ENCODE measurements at regions not wholly inside any gene's neighbourhood (a gene's known extent, or its start where the extent isn't known, plus 50 kb on each side); places are given as distances from the start of the nearest gene placed in this dataset.

DNA sequence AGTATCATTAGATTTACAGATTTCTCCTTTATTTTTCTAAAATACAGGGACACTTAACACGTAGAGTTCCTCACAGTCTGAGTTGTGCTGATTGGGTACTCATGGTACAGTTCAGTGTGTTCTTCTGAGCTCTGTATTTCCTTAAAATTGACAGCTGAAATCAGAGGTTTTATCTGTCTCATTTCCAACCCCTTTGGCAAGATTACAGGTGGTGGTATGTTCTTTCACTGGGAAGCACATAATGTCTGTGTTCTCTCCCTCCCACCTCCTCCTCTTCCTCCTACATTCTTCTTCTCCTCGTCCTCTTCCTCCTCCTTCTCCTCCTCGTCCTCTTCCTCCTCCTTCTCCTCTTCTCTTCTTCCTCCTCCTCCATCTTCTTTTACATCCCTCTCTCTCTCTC lies 99.5 kb upstream of the EEPD1 start:
- WGBS (ENCODE audit: insufficient coverage, low coverage, missing lambda C conversion rate) = 0% methylated on average over 3 of the region's 3 CpGs
- intact Hi-C loops (cut with micrococcal nuclease) = no loop called here
- no peak overlapping the region for H3K4me2 ChIP-seq (ENCODE audit: insufficient read depth, low read length)
- H3K9me1 ChIP-seq (ENCODE audit: control insufficient read depth, insufficient read depth, low read length) = no peaks in the 10 kb centered on the region
- ChIA-PET POLR2A (interaction anchor here (0.8 to 1.4 kb wide), 2 partner anchors 12 to 38 kb away, joined by 3 read pairs; no protein-coding TSS in a partner anchor), CTCF (ENCODE audit: low intra/inter-chr PET ratio) (interaction anchor here (0.5 kb wide), 1 partner anchor 1159 kb away, joined by 3 read pairs; no protein-coding TSS in a partner anchor)
- no peak for ATAC-seq
- no peak overlapping the region for H2AFZ ChIP-seq (ENCODE audit: low read depth, low read length)
- no peaks in the 10 kb centered on the region for H3K79me2 ChIP-seq (ENCODE audit: control insufficient read depth, insufficient read depth, low read length)
- no peaks in the 10 kb centered on the region for H3K4me1 ChIP-seq (replicated peaks in 1 of 2; ENCODE audit: control insufficient read depth in 2 of 2, insufficient read depth in 2 of 2, low read length in 2 of 2)
- DNase-seq (ENCODE audit: extremely low read depth in 1 of 4, low spot score in 3 of 4) = no peak
- H3K9ac ChIP-seq (ENCODE audit: insufficient read depth in 1 of 2, low read depth in 2 of 2, low read length in 2 of 2) = no peak overlapping the region
- no peaks in the 10 kb centered on the region for H3K9me3 ChIP-seq (replicated peaks; ENCODE audit: control insufficient read depth, insufficient read depth, low read depth, low read length)
- FAIRE-seq = no peak
- no peaks in the 10 kb centered on the region for H4K20me1 ChIP-seq (replicated peaks; ENCODE audit: control insufficient read depth, insufficient read depth, low read length)
- no TSS peak for BruUV-seq (replicated peaks)
- H3K27me3 ChIP-seq (ENCODE audit: control insufficient read depth in 2 of 2, insufficient read depth in 2 of 2, low read length in 2 of 2) = peaks cover 8 to 36% of the 10 kb centered on the region in 2 experiments; a peak in 3 of 5 replicates
- H3K4me3 ChIP-seq = no peak overlapping the region
- in situ Hi-C loops (cut with MboI) = no loop called here
- no peaks in the 10 kb centered on the region for H3K36me3 ChIP-seq (ENCODE audit: control insufficient read depth, insufficient read depth, low read length)
- H3K27ac ChIP-seq (ENCODE audit: extremely low read depth, low read depth, low read length) = no peak overlapping the region
- TF ChIP-seq CBX1 (IDR thresholded peaks at IDR 0.05; ENCODE audit: low read depth) = no peak
- TF ChIP-seq, protein P1, sequence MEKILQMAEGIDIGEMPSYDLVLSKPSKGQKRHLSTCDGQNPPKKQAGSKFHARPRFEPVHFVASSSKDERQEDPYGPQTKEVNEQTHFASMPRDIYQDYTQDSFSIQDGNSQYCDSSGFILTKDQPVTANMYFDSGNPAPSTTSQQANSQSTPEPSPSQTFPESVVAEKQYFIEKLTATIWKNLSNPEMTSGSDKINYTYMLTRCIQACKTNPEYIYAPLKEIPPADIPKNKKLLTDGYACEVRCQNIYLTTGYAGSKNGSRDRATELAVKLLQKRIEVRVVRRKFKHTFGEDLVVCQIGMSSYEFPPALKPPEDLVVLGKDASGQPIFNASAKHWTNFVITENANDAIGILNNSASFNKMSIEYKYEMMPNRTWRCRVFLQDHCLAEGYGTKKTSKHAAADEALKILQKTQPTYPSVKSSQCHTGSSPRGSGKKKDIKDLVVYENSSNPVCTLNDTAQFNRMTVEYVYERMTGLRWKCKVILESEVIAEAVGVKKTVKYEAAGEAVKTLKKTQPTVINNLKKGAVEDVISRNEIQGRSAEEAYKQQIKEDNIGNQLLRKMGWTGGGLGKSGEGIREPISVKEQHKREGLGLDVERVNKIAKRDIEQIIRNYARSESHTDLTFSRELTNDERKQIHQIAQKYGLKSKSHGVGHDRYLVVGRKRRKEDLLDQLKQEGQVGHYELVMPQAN (IDR thresholded peaks at IDR 0.05; ENCODE audit: borderline replicate concordance) = no peak
- no peak for TF ChIP-seq ZNF197 (CRISPR knock-in tag; IDR thresholded peaks at IDR 0.05; ENCODE audit: low read depth)
- no peak for TF ChIP-seq EZH2 (IDR thresholded peaks at IDR 0.05; ENCODE audit: borderline replicate concordance, low read depth, low read length)
- no peak for TF ChIP-seq ZBTB7A (IDR thresholded peaks at IDR 0.05; ENCODE audit: borderline replicate concordance, control insufficient read depth, low read depth, low read length)
- no peak for TF ChIP-seq POLR2AphosphoS2 (IDR thresholded peaks at IDR 0.05; ENCODE audit: low read length)
- TF ChIP-seq ZSCAN29 (IDR thresholded peaks at IDR 0.05) = no peak
- TF ChIP-seq GTF2E2 (tag; IDR thresholded peaks at IDR 0.05) = no peak
- no peak for TF ChIP-seq SRSF9 (IDR thresholded peaks at IDR 0.05; ENCODE audit: borderline replicate concordance, low read depth, low read length)
- TF ChIP-seq, protein P2, sequence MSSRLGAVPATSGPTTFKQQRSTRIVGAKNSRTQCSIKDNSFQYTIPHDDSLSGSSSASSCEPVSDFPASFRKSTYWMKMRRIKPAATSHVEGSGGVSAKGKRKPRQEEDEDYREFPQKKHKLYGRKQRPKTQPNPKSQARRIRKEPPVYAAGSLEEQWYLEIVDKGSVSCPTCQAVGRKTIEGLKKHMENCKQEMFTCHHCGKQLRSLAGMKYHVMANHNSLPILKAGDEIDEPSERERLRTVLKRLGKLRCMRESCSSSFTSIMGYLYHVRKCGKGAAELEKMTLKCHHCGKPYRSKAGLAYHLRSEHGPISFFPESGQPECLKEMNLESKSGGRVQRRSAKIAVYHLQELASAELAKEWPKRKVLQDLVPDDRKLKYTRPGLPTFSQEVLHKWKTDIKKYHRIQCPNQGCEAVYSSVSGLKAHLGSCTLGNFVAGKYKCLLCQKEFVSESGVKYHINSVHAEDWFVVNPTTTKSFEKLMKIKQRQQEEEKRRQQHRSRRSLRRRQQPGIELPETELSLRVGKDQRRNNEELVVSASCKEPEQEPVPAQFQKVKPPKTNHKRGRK (tag; IDR thresholded peaks at IDR 0.05) = no peak
- no peak for TF ChIP-seq ZNF140 (CRISPR knock-in tag; IDR thresholded peaks at IDR 0.05)
- TF ChIP-seq, protein P3, sequence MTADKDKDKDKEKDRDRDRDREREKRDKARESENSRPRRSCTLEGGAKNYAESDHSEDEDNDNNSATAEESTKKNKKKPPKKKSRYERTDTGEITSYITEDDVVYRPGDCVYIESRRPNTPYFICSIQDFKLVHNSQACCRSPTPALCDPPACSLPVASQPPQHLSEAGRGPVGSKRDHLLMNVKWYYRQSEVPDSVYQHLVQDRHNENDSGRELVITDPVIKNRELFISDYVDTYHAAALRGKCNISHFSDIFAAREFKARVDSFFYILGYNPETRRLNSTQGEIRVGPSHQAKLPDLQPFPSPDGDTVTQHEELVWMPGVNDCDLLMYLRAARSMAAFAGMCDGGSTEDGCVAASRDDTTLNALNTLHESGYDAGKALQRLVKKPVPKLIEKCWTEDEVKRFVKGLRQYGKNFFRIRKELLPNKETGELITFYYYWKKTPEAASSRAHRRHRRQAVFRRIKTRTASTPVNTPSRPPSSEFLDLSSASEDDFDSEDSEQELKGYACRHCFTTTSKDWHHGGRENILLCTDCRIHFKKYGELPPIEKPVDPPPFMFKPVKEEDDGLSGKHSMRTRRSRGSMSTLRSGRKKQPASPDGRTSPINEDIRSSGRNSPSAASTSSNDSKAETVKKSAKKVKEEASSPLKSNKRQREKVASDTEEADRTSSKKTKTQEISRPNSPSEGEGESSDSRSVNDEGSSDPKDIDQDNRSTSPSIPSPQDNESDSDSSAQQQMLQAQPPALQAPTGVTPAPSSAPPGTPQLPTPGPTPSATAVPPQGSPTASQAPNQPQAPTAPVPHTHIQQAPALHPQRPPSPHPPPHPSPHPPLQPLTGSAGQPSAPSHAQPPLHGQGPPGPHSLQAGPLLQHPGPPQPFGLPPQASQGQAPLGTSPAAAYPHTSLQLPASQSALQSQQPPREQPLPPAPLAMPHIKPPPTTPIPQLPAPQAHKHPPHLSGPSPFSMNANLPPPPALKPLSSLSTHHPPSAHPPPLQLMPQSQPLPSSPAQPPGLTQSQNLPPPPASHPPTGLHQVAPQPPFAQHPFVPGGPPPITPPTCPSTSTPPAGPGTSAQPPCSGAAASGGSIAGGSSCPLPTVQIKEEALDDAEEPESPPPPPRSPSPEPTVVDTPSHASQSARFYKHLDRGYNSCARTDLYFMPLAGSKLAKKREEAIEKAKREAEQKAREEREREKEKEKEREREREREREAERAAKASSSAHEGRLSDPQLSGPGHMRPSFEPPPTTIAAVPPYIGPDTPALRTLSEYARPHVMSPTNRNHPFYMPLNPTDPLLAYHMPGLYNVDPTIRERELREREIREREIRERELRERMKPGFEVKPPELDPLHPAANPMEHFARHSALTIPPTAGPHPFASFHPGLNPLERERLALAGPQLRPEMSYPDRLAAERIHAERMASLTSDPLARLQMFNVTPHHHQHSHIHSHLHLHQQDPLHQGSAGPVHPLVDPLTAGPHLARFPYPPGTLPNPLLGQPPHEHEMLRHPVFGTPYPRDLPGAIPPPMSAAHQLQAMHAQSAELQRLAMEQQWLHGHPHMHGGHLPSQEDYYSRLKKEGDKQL (CRISPR knock-in tag; IDR thresholded peaks at IDR 0.05; ENCODE audit: borderline replicate concordance) = no peak
- TF ChIP-seq SIN3A (IDR thresholded peaks at IDR 0.05; ENCODE audit: borderline replicate concordance in 2 of 2, control insufficient read depth in 1 of 2, low read depth in 2 of 2, low read length in 2 of 2) = no peak
- no peak for TF ChIP-seq RBM15 (IDR thresholded peaks at IDR 0.05; ENCODE audit: insufficient read depth, low read length)
